WTC11 (cell line): ENCODE measurements at regions not wholly inside any gene's neighbourhood (a gene's known extent, or its start where the extent isn't known, plus 50 kb on each side); places are given as distances from the start of the nearest gene placed in this dataset.
"Not testable (repeated sequence)": the region's sequence is repeated elsewhere in the genome, so short reads cannot be mapped to it uniquely, and the experiment has no call there.

Experiments used
- ATAC-seq: fragments of 200-7000 bp; cut with Tn5 transposase; 2 replicates; pipeline ENCODE4 v1.10.0; 2021; ENCODE audit warnings: mild to moderate bottlenecking, moderate library complexity
- CTCF ChIA-PET: fragments of 300-600 bp; sonication (Branson Sonifier 250); formaldehyde crosslinking; loops from one replicate; lab custom pipeline; 2021; ENCODE audit warnings: antibody characterized with exemption; lab: Charles Lee
- POLR2A ChIA-PET: fragments of 350-600 bp; sonication (Branson Sonifier 250); formaldehyde crosslinking; loops from one replicate; lab custom pipeline; 2021; ENCODE audit warnings: antibody characterized with exemption; lab: Charles Lee
- DNase-seq: peaks from one replicate; pipeline ENCODE4 v3.0.0; 2021; ENCODE audit warnings: low spot score
- H3K27ac Mint-ChIP-seq: 2 replicates; pipeline ENCODE4 v1.8.0; 2021; ENCODE audit warnings: mixed read lengths
- H3K27me3 Mint-ChIP-seq: 2 replicates; pipeline ENCODE4 v1.8.0; 2021; ENCODE audit warnings: low read depth, mild to moderate bottlenecking, moderate library complexity, mixed read lengths
- H3K36me3 Mint-ChIP-seq: 2 replicates; pipeline ENCODE4 v1.8.0; 2021; ENCODE audit warnings: mixed read lengths
- H3K4me1 Mint-ChIP-seq: 2 replicates; pipeline ENCODE4 v1.8.0; 2022; ENCODE audit warnings: mixed read lengths
- H3K4me3 Mint-ChIP-seq: 2 replicates; pipeline ENCODE4 v1.8.0; 2021; ENCODE audit warnings: mild to moderate bottlenecking, moderate library complexity, mixed read lengths
- H3K9me3 Mint-ChIP-seq: 2 replicates; pipeline ENCODE4 v1.8.0; 2021; ENCODE audit warnings: mixed read lengths
- CBFB ChIP-seq: sonication (generic); formaldehyde crosslinking; IDR thresholded peaks from 2 replicates; pipeline ENCODE4 v1.8.1; 2022; ENCODE audit warnings: mild to moderate bottlenecking, low read depth, missing genetic modification reagents
- CREM ChIP-seq: sonication (generic); formaldehyde crosslinking; IDR thresholded peaks from 2 replicates; pipeline ENCODE4 v1.8.1; 2022; ENCODE audit warnings: mild to moderate bottlenecking, missing genetic modification reagents, moderate library complexity
- EMX1 ChIP-seq: fragments of 250-450 bp; sonication (Bioruptor Pico); IDR thresholded peaks from 2 replicates; pipeline ENCODE4 v1.8.0; 2021; ENCODE audit warnings: mild to moderate bottlenecking
- JUN ChIP-seq: sonication (generic); formaldehyde crosslinking; IDR thresholded peaks from 2 replicates; pipeline ENCODE4 v1.8.0; 2023; ENCODE audit warnings: mild to moderate bottlenecking, missing genetic modification reagents
- KAT7 ChIP-seq: sonication (generic); formaldehyde crosslinking; IDR thresholded peaks from 2 replicates; pipeline ENCODE4 v1.8.1; 2023; ENCODE audit warnings: missing genetic modification reagents, mild to moderate bottlenecking, borderline replicate concordance
- MXD4 ChIP-seq: fragments of 250-450 bp; sonication (Bioruptor Pico); IDR thresholded peaks from 2 replicates; pipeline ENCODE4 v1.8.0; 2021; ENCODE audit warnings: mild to moderate bottlenecking, moderate library complexity, borderline replicate concordance
- OVOL2 ChIP-seq: fragments of 250-450 bp; sonication (Bioruptor Pico); IDR thresholded peaks from 2 replicates; pipeline ENCODE4 v1.9.0; 2021; ENCODE audit warnings: mild to moderate bottlenecking, borderline replicate concordance
- TEAD4 ChIP-seq: sonication (generic); formaldehyde crosslinking; IDR thresholded peaks from 2 replicates; pipeline ENCODE4 v1.8.0; 2022; ENCODE audit warnings: mild to moderate bottlenecking, missing genetic modification reagents
- ZNF232 ChIP-seq: sonication (generic); formaldehyde crosslinking; IDR thresholded peaks from 2 replicates; pipeline ENCODE4 v1.8.0; 2022; ENCODE audit warnings: mild to moderate bottlenecking, missing genetic modification reagents
- ZNF317 ChIP-seq: sonication (generic); formaldehyde crosslinking; IDR thresholded peaks from 2 replicates; pipeline ENCODE4 v1.8.1; 2023; ENCODE audit warnings: low read depth, mild to moderate bottlenecking, moderate library complexity, missing genetic modification reagents, borderline replicate concordance
- ZNF396 ChIP-seq: fragments of 250-450 bp; sonication (Bioruptor Pico); IDR thresholded peaks from 2 replicates; pipeline ENCODE4 v1.8.0; 2021; ENCODE audit warnings: mild to moderate bottlenecking, moderate library complexity, borderline replicate concordance
- TF ChIP-seq, protein P1 (sequence below): fragments of 250-450 bp; sonication (Bioruptor Pico); IDR thresholded peaks from 2 replicates; pipeline ENCODE4 v2.1.2; 2022; ENCODE audit warnings: mild to moderate bottlenecking, moderate library complexity
- TF ChIP-seq, protein P2 (sequence below): fragments of 250-450 bp; sonication (Bioruptor Pico); IDR thresholded peaks from 2 replicates; pipeline ENCODE4 v1.8.0; 2021; ENCODE audit warnings: mild to moderate bottlenecking
- TF ChIP-seq, protein P3 (sequence below): sonication (generic); formaldehyde crosslinking; IDR thresholded peaks from 2 replicates; pipeline ENCODE4 v1.8.1; 2023; ENCODE audit warnings: mild to moderate bottlenecking, missing genetic modification reagents, borderline replicate concordance

DNA sequence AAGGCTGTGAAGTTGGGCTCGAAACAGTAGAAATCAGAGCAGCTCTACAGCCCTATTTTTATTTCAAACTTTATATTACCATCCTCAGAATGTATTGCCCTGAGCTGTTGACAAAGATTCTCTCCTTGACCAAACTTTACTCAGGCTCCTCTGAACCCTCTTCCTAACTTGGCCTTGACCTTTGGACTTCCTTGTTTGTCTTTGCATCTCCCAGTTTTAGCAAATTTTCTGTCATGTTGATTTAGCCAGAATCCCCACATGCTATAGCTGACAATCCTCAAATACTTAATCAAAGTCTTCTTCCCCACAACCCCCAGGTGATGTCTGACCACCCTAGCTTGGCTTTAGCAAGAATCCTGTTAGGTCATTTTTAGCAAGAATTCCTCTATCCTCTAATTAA, 87.4 kb upstream of the GRIN2A start:
- TF ChIP-seq ZNF396 (CRISPR knock-in tag), result no peak
- TF ChIP-seq, protein P1, sequence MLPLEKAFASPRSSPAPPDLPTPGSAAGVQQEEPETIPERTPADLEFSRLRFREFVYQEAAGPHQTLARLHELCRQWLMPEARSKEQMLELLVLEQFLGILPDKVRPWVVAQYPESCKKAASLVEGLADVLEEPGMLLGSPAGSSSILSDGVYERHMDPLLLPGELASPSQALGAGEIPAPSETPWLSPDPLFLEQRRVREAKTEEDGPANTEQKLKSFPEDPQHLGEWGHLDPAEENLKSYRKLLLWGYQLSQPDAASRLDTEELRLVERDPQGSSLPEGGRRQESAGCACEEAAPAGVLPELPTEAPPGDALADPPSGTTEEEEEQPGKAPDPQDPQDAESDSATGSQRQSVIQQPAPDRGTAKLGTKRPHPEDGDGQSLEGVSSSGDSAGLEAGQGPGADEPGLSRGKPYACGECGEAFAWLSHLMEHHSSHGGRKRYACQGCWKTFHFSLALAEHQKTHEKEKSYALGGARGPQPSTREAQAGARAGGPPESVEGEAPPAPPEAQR (CRISPR knock-in tag), result no peak
- TF ChIP-seq CREM (CRISPR knock-in tag), result no peak
- no peak for TF ChIP-seq TEAD4 (CRISPR knock-in tag)
- no peak for TF ChIP-seq CBFB (CRISPR knock-in tag)
- TF ChIP-seq KAT7 (CRISPR knock-in tag), result no peak
- TF ChIP-seq MXD4 (CRISPR knock-in tag), result no peak
- TF ChIP-seq, protein P2, sequence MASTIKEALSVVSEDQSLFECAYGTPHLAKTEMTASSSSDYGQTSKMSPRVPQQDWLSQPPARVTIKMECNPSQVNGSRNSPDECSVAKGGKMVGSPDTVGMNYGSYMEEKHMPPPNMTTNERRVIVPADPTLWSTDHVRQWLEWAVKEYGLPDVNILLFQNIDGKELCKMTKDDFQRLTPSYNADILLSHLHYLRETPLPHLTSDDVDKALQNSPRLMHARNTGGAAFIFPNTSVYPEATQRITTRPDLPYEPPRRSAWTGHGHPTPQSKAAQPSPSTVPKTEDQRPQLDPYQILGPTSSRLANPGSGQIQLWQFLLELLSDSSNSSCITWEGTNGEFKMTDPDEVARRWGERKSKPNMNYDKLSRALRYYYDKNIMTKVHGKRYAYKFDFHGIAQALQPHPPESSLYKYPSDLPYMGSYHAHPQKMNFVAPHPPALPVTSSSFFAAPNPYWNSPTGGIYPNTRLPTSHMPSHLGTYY (CRISPR knock-in tag), result no peak
- TF ChIP-seq, protein P3, sequence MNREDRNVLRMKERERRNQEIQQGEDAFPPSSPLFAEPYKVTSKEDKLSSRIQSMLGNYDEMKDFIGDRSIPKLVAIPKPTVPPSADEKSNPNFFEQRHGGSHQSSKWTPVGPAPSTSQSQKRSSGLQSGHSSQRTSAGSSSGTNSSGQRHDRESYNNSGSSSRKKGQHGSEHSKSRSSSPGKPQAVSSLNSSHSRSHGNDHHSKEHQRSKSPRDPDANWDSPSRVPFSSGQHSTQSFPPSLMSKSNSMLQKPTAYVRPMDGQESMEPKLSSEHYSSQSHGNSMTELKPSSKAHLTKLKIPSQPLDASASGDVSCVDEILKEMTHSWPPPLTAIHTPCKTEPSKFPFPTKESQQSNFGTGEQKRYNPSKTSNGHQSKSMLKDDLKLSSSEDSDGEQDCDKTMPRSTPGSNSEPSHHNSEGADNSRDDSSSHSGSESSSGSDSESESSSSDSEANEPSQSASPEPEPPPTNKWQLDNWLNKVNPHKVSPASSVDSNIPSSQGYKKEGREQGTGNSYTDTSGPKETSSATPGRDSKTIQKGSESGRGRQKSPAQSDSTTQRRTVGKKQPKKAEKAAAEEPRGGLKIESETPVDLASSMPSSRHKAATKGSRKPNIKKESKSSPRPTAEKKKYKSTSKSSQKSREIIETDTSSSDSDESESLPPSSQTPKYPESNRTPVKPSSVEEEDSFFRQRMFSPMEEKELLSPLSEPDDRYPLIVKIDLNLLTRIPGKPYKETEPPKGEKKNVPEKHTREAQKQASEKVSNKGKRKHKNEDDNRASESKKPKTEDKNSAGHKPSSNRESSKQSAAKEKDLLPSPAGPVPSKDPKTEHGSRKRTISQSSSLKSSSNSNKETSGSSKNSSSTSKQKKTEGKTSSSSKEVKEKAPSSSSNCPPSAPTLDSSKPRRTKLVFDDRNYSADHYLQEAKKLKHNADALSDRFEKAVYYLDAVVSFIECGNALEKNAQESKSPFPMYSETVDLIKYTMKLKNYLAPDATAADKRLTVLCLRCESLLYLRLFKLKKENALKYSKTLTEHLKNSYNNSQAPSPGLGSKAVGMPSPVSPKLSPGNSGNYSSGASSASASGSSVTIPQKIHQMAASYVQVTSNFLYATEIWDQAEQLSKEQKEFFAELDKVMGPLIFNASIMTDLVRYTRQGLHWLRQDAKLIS (CRISPR knock-in tag), result no peak
- TF ChIP-seq OVOL2, result no peak
- ATAC-seq, result no peak
- DNase-seq, result no peak
- peaks cover 30% of the 10 kb centered on the region for H3K9me3 Mint-ChIP-seq
- no peak overlapping the region for H3K27ac Mint-ChIP-seq
- no peak overlapping the region for H3K4me3 Mint-ChIP-seq
- H3K27me3 Mint-ChIP-seq, result no peaks in the 10 kb centered on the region
- H3K36me3 Mint-ChIP-seq, result peaks cover 19% of the 10 kb centered on the region
- ChIA-PET POLR2A (no interaction called here), CTCF (interaction anchor here (0.7 to 0.9 kb wide), 2 partner anchors 12 to 240 kb away, joined by 3 to 4 read pairs; no protein-coding TSS in a partner anchor)
- no peaks in the 10 kb centered on the region for H3K4me1 Mint-ChIP-seq

DNA sequence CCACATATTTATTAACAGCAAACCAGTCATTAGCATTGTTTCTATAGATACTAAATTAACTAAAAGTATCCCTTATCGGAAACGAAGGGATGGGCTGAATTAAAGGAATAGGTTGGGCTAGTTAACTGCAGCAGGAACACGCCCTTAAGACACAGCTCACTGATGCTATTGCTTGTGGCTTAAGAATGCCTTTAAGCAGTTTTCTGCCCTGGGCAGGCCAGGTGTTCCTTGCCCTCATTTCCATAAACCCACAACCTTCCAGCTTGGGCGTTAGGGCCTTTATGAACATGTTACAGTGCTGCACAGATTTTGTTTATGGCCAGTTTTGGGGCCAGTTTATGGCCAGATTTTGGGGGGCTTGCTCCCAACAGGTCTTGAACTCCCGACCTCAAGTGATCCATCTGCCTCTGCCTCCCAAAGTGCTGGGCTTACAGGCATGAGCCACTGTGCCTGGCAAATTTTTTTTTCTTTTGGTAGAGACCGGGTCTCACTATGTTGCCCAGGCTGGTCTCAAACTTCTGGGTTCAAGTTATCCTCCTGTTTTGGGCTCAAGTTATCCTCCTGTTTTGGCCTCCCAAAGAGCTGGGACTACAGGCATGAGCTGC, 90.1 kb upstream of the GRIN2A start:
- POLR2A ChIA-PET, DNase-seq, H3K27me3 Mint-ChIP-seq, ATAC-seq, H3K4me3 Mint-ChIP-seq, H3K4me1 Mint-ChIP-seq, H3K27ac Mint-ChIP-seq: not testable (repeated sequence)
- Mint-ChIP-seq H3K36me3 (peaks cover 24% of the 10 kb centered on the region), H3K9me3 (peaks cover 37% of the 10 kb centered on the region)
- CTCF ChIA-PET, result interaction anchor here (0.6 kb wide), 1 partner anchor 15 kb away, joined by 3 read pairs; no protein-coding TSS in a partner anchor

DNA sequence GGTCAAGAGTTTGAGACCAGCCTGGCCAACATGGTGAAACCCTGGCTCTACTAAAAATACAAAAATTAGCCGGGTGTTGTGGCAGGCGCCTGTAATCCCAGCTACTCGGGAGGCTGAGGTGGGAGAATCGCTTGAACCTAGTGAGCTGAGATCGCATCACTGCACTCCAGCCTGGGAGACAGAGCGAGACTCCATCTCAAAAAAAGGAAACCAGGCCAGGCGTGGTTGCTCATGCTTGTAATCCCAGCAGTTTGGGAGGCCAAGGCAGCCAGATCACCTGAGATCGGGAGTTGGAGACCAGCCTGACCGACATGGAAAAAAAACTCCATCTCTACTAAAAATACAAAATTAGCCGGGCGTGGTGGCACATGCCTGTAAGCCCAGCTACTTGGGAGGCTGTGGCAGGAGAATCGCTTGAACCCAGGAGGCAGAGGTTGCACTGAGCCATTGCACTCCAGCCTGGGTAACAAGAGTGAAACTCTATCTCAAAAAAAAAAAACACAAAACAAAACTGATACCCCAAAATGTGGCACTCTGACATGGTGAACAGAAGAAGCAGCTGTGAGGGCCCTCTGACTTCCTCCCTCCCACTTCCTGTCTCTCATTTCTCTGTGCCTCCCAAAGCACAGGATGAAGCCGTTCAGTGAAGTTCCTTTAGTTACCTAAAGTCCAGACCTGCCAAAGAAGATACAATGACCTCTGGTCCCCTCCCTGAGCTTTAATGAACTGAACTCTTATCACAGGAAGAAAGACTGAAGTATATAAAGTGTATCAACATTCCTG, 93.2 kb upstream of the GRIN2A start:
- H3K27ac Mint-ChIP-seq, H3K4me1 Mint-ChIP-seq, H3K4me3 Mint-ChIP-seq, POLR2A ChIA-PET, H3K27me3 Mint-ChIP-seq, ATAC-seq, DNase-seq: not testable (repeated sequence)
- CTCF ChIA-PET, result interaction anchor here (1.3 kb wide), 1 partner anchor 18 kb away, joined by 3 read pairs; no protein-coding TSS in a partner anchor
- peaks cover 32% of the 10 kb centered on the region for H3K36me3 Mint-ChIP-seq
- H3K9me3 Mint-ChIP-seq, result peaks cover 36% of the 10 kb centered on the region

DNA sequence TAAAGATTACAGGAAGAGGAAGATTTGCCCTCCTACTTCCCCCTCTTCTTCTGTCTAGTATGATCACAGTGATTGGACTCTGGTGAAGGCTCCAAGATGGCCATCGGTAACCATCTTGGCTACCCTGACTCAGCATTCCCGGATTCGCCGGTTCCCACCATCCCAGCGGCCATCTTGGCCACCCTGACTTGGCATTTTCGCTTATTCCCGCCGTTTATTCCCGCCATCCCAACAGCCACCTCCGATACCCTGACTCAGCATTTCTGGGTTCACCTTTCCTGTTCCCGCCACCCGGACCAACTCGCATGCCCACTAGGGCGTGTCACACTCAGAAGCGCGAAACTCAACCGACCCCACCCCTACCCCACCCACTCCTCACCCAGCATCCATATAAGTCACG, 95.4 kb upstream of the GRIN2A start:
- ATAC-seq (no peak), DNase-seq (no peak)
- H3K36me3 Mint-ChIP-seq, result peaks cover 18% of the 10 kb centered on the region
- H3K4me1 Mint-ChIP-seq, result peaks cover 3% of the 10 kb centered on the region
- no peak for TF ChIP-seq ZNF317 (CRISPR knock-in tag)
- TF ChIP-seq KAT7 (CRISPR knock-in tag), result no peak
- no peak for TF ChIP-seq ZNF232 (CRISPR knock-in tag)
- no peak for TF ChIP-seq JUN (CRISPR knock-in tag)
- TF ChIP-seq EMX1 (CRISPR knock-in tag), result no peak
- CTCF ChIA-PET, result no interaction called here
- POLR2A ChIA-PET, result no interaction called here
- no peak overlapping the region for H3K4me3 Mint-ChIP-seq
- peaks cover 23% of the 10 kb centered on the region for H3K9me3 Mint-ChIP-seq
- H3K27ac Mint-ChIP-seq, result no peak overlapping the region
- H3K27me3 Mint-ChIP-seq, result no peaks in the 10 kb centered on the region
